ENCODE measurements at regions not wholly inside any gene's neighbourhood (a gene's known extent, or its start where the extent isn't known, plus 50 kb on each side); places are given as distances from the start of the nearest gene placed in this dataset.

- Histone ChIP-seq H2BK15ac (ENCODE audit: low read length) (no peak overlapping the region), H3K27ac (ENCODE audit: low read depth, low read length) (no peak overlapping the region), H4K5ac (ENCODE audit: insufficient read length, low read depth, low read length) (no peak overlapping the region), H3K23me2 (ENCODE audit: low read depth, low read length) (no peaks in the 10 kb centered on the region), H2AFZ (ENCODE audit: low read length) (no peak overlapping the region), H2BK5ac (ENCODE audit: low read depth, low read length) (no peak overlapping the region), H2BK120ac (replicated peaks; ENCODE audit: low read depth, low read length) (no peak overlapping the region), H3K4me3 (ENCODE audit: extremely low read depth in 1 of 4, insufficient read depth in 2 of 4, low read depth in 3 of 4, low read length in 4 of 4) (no peak overlapping the region), H3K9ac (replicated peaks in 1 of 4; ENCODE audit: extremely low read depth in 1 of 4, low read depth in 3 of 4, low read length in 3 of 4) (no peak overlapping the region), H3K18ac (ENCODE audit: extremely low read depth, low read length) (no peak overlapping the region), H3K27me3 (replicated peaks in 1 of 4; ENCODE audit: control insufficient read depth in 3 of 4, extremely low read depth in 1 of 4, insufficient read depth in 3 of 4, low read length in 3 of 4) (no peaks in the 10 kb centered on the region), H3K9me3 (ENCODE audit: insufficient read depth in 2 of 2, low read depth in 1 of 2, low read length in 1 of 2) (no peaks in the 10 kb centered on the region), H3K4me2 (ENCODE audit: insufficient read depth in 1 of 2, low read depth in 2 of 2, low read length in 2 of 2) (no peak overlapping the region), H2BK20ac (ENCODE audit: low read length) (no peak overlapping the region), H3K4ac (replicated peaks; ENCODE audit: insufficient read length, low read depth, low read length) (no peak overlapping the region), H2AK5ac (ENCODE audit: low read depth, low read length) (no peak overlapping the region), H3K79me2 (ENCODE audit: control insufficient read depth in 1 of 2, insufficient read depth in 2 of 2, low read length in 2 of 2) (no peaks in the 10 kb centered on the region), H2BK12ac (ENCODE audit: low read depth, low read length) (no peak overlapping the region), H3K23ac (ENCODE audit: insufficient read length) (no peak overlapping the region), H3K56ac (replicated peaks; ENCODE audit: insufficient read length, low read depth, low read length) (no peak overlapping the region), H3K79me1 (ENCODE audit: low read depth, low read length) (no peaks in the 10 kb centered on the region), H4K20me1 (replicated peaks in 1 of 2; ENCODE audit: control insufficient read depth in 1 of 2, insufficient read depth in 2 of 2, low read length in 2 of 2) (no peaks in the 10 kb centered on the region), H3K14ac (ENCODE audit: insufficient read length) (no peak overlapping the region), H4K91ac (replicated peaks; ENCODE audit: insufficient read length, low read length) (no peak overlapping the region), H4K8ac (ENCODE audit: extremely low read depth, insufficient read depth, low read length) (no peak overlapping the region), H3K36me3 (ENCODE audit: control insufficient read depth in 2 of 4, insufficient read depth in 4 of 4, low read length in 3 of 4) (no peaks in the 10 kb centered on the region), H3K4me1 (replicated peaks in 1 of 4; ENCODE audit: control insufficient read depth in 3 of 4, insufficient read depth in 4 of 4, low read length in 3 of 4) (no peaks in the 10 kb centered on the region)
- DNase-seq (ENCODE audit: low read depth in 1 of 2, low spot score in 2 of 2) (no peak), FAIRE-seq (no peak)
- ChIA-PET POLR2A (ENCODE audit: partially characterized antibody) (no interaction called here), CTCF (ENCODE audit: partially characterized antibody) (interaction anchor here (0.7 kb wide), 1 partner anchor 439 kb away, joined by 3 read pairs; no protein-coding TSS in a partner anchor)
- WGBS, 2 experiments (ENCODE audit: extremely low coverage in 1 of 2, insufficient coverage in 1 of 2, insufficient read length in 1 of 2, insufficient replicate concordance in 2 of 2, low coverage in 1 of 2, low lambda C conversion rate in 2 of 2, missing lambda C conversion rate in 1 of 2) = 95% methylated on average over 9 of the region's 9 CpGs; no CpG with 5 or more reads in 1 of the 2 experiments
- no peak for TF ChIP-seq TAF1 (IDR thresholded peaks at IDR 0.05; ENCODE audit: low read depth, low read length)
- no peak for TF ChIP-seq SUZ12 (IDR thresholded peaks at IDR 0.05; ENCODE audit: low read length)
- no peak for TF ChIP-seq RNF2 (IDR thresholded peaks at IDR 0.05; ENCODE audit: borderline replicate concordance, low read depth, low read length, missing control alignments, poor library complexity, severe bottlenecking)
Measured at GRCh38 chr9:81380504-81381359, 308.6 kb downstream of the TLE1 start.
